H1 (cell line): ENCODE measurements at regions not wholly inside any gene's neighbourhood (a gene's known extent, or its start where the extent isn't known, plus 50 kb on each side); places are given as distances from the start of the nearest gene placed in this dataset.

Experiments
- EZH2 ChIP-seq: fragments of 200-600 bp; sonication (generic); IDR thresholded peaks from 2 replicates; pipeline ENCODE4 v1.7.1; 2012; ENCODE audit warnings: low read depth, mild to moderate bottlenecking, moderate library complexity, low read length, inconsistent platforms; ENCODE audit not compliant: severe bottlenecking
- MAX ChIP-seq: IDR thresholded peaks from 2 replicates; pipeline ENCODE4 v1.6.1; 2012; ENCODE audit warnings: inconsistent platforms
- PHF8 ChIP-seq: fragments of 200-600 bp; sonication (generic); conservative IDR thresholded peaks from 2 replicates; pipeline ENCODE4 v1.7.1; 2012; ENCODE audit warnings: low read depth, mild to moderate bottlenecking, inconsistent platforms, low read length, moderate library complexity
- POLR2A ChIP-seq, 2 experiments: IDR thresholded peaks; 1 replicate in 1 of 2; 2 replicates in 1 of 2; pipeline ENCODE4 v1.6.1; 2011; ENCODE audit warnings: low read depth in 2 of 2, low read length in 2 of 2, mild to moderate bottlenecking in 2 of 2; ENCODE audit errors: control extremely low read depth in 1 of 2
- POLR2AphosphoS5 ChIP-seq: IDR thresholded peaks from 2 replicates; pipeline ENCODE4 v1.6.1; 2011; ENCODE audit warnings: low read depth, low read length
- TAF1 ChIP-seq: IDR thresholded peaks from 2 replicates; pipeline ENCODE4 v1.6.1; 2011; ENCODE audit warnings: mild to moderate bottlenecking, low read depth, low read length
- USF2 ChIP-seq: IDR thresholded peaks from 2 replicates; pipeline ENCODE4 v1.6.1; 2011; ENCODE audit warnings: low read length, improper control_type of control experiment
- YY1 ChIP-seq: IDR thresholded peaks from 2 replicates; pipeline ENCODE4 v1.6.1; 2011; ENCODE audit warnings: low read depth, mild to moderate bottlenecking, low read length
- TF ChIP-seq, protein P1 (sequence below), 3 experiments: IDR thresholded peaks; 1 replicate in 2 of 3; 2 replicates in 1 of 3; pipeline versions ENCODE4 v1.5.1 to v1.6.1; 2011; ENCODE audit warnings: low read length in 3 of 3, mild to moderate bottlenecking in 3 of 3, inconsistent platforms in 2 of 3, low read depth in 1 of 3, moderate library complexity in 1 of 3; ENCODE audit not compliant: insufficient read depth in 1 of 3; ENCODE audit errors: control extremely low read depth in 1 of 3
- TF ChIP-seq, protein P2 (sequence below): IDR thresholded peaks from 2 replicates; pipeline ENCODE4 v1.6.1; 2012; ENCODE audit warnings: low read length, inconsistent platforms

- no peak for TF ChIP-seq POLR2AphosphoS5
- no peak for TF ChIP-seq POLR2A (IDR thresholded peaks at IDR 0.05; ENCODE audit: control extremely low read depth in 1 of 2, low read depth in 2 of 2, low read length in 2 of 2)
- TF ChIP-seq, protein P1, sequence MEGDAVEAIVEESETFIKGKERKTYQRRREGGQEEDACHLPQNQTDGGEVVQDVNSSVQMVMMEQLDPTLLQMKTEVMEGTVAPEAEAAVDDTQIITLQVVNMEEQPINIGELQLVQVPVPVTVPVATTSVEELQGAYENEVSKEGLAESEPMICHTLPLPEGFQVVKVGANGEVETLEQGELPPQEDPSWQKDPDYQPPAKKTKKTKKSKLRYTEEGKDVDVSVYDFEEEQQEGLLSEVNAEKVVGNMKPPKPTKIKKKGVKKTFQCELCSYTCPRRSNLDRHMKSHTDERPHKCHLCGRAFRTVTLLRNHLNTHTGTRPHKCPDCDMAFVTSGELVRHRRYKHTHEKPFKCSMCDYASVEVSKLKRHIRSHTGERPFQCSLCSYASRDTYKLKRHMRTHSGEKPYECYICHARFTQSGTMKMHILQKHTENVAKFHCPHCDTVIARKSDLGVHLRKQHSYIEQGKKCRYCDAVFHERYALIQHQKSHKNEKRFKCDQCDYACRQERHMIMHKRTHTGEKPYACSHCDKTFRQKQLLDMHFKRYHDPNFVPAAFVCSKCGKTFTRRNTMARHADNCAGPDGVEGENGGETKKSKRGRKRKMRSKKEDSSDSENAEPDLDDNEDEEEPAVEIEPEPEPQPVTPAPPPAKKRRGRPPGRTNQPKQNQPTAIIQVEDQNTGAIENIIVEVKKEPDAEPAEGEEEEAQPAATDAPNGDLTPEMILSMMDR (IDR thresholded peaks at IDR 0.05; ENCODE audit: control extremely low read depth in 1 of 3, insufficient read depth in 1 of 3, low read depth in 1 of 3, low read length in 3 of 3) = no peak
- TF ChIP-seq PHF8 = no peak
- TF ChIP-seq YY1 = no peak
- TF ChIP-seq, protein P2, sequence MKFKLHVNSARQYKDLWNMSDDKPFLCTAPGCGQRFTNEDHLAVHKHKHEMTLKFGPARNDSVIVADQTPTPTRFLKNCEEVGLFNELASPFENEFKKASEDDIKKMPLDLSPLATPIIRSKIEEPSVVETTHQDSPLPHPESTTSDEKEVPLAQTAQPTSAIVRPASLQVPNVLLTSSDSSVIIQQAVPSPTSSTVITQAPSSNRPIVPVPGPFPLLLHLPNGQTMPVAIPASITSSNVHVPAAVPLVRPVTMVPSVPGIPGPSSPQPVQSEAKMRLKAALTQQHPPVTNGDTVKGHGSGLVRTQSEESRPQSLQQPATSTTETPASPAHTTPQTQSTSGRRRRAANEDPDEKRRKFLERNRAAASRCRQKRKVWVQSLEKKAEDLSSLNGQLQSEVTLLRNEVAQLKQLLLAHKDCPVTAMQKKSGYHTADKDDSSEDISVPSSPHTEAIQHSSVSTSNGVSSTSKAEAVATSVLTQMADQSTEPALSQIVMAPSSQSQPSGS = no peak
- no peak for TF ChIP-seq MAX
- no peak for TF ChIP-seq EZH2
- TF ChIP-seq USF2 = no peak
- no peak for TF ChIP-seq TAF1
Observed at GRCh38 chr2:10226038-10226724, 76.5 kb upstream of the HPCAL1 start.
